T1000 (cell line): ENCODE measurements at regions not wholly inside any gene's neighbourhood (a gene's known extent, or its start where the extent isn't known, plus 50 kb on each side); places are given as distances from the start of the nearest gene placed in this dataset.
"Not testable (repeated sequence)": the region's sequence is repeated elsewhere in the genome, so short reads cannot be mapped to it uniquely, and the experiment has no call there.

ENCODE experiments used
- DNase-seq: peaks from one replicate; lab custom pipeline; 2025; ENCODE audit warnings: mixed read lengths; lab: John Stamatoyannopoulos, UW

DNA sequence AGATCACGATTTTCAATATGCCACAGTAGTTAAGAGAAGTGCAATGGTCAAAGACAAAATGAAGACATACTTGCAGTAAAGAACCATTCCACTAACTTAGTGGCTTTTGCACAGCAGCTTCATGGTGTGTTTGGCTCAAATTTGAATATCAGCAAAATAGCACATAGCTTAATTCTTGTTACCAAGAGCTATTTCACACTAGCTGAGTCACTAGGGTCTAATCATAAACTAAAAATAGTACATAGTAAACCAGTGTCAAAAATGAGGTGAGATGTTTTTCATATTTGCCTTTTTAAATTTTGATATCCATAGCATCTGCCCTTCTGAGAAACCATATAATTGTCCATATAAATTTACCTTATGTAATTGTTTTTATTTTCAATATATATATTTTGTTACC is 325.0 kb upstream of the LUZP2 start:
- no peak for DNase-seq

- no peak for DNase-seq
Observed at GRCh38 chr11:24181395-24182047, 315.3 kb upstream of the LUZP2 start.

DNA sequence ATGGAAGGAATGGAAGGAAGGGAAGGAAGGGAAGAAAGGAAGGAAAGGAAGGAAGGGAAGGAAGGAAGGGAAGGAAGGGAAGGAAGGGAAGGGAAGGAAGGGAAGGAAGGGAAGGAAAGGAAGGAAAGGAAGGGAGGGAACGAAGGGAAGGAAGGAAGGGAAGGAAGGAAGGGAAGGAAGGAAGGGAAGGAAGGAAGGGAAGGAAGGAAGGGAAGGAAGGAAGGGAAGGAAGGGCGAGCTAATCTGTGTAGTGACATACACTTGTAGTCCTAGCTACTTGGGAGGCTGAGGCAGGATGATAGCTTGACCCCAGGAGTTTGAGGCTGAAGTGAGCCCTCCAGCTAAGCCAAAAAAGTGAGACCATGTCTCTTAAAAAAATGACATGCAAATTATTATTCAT is 311.3 kb upstream of the LUZP2 start:
- DNase-seq, result not testable (repeated sequence)

GRCh38 chr11:24196733-24197132 is 300.1 kb upstream of the LUZP2 start:
- DNase-seq, result no peak

DNA sequence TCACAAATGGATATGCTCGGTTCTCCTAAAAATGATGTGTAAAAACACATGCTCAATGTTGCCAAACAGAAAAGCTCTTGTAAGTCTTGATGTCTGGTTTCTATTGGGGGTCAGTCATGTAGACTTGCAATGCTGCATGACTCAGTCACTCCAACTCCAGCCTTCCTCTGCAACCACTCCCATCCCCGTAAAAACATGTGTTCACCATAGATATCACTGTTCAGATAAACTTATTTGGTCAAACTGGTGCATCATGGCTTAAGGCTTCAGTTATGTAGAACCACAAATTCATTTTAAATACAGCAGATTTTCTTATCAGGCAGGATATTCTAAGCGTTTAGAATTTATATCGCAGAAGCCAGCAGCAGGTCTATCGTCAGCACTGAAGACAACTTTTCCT is 298.4 kb upstream of the LUZP2 start:
- DNase-seq, result no peak

GRCh38 chr11:24199461-24199860 is 297.4 kb upstream of the LUZP2 start:
- DNase-seq, result no peak

- DNase-seq, result no peak
Observed at GRCh38 chr11:24206030-24206429, 290.8 kb upstream of the LUZP2 start.

DNA sequence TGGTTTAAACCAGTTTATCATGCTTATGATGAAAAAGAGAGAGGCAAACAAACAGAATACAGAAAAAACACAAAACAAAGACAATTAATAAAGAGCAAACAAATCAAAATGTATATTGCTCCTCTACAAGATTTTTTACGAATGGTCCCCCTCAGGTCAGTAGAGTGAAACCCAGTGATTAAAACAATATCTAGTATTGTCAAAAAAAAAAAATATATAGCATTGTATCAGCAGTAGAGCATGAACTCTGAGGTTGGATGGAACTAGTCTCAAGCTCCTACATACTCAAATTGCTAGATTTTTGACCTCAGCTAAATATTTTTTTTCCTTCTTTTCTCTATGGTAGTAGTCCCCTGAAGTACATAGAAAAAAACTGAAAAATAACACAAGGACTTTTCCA is 290.3 kb upstream of the LUZP2 start:
- no peak for DNase-seq

DNA sequence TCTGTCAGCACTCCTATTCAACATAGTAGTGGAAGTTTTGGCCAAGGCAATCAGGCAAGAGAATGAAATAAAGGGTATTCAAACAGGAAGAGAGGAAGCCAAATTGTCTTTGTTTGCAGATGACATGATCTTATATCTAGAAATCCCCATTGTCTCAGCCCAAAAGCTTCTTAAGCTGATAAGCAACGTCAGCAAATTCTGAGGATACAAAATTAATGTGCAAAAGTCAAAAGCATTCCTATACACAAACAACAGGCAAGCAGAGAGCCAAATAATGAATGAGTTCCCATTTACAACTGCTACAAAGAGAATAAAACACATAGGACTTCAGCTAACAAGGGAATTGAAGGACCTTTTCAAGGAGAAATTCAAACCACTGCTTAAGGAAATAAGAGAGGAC is 280.4 kb upstream of the LUZP2 start:
- no peak for DNase-seq

- not testable (repeated sequence) for DNase-seq
Observed at GRCh38 chr11:24217319-24217718, 279.5 kb upstream of the LUZP2 start.

DNA sequence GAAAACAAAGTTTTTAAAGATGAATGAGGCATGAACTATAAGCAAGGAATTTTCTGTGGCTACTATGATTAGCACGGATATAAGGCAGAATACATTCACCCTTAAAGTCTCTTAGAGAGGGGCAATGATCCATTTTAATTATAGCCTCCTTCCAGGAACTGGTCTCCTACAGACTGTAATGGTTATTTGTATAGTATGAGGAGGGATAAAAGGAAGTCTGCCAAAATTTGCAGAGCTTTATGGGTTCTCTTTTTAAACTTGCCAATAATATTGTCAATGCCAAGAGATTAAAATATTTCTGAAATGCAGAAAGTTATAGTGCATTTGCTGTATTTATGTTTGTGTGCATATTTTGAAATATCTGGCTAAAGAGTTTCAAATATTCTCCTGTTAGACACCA is 271.4 kb upstream of the LUZP2 start:
- DNase-seq, result no peak

DNA sequence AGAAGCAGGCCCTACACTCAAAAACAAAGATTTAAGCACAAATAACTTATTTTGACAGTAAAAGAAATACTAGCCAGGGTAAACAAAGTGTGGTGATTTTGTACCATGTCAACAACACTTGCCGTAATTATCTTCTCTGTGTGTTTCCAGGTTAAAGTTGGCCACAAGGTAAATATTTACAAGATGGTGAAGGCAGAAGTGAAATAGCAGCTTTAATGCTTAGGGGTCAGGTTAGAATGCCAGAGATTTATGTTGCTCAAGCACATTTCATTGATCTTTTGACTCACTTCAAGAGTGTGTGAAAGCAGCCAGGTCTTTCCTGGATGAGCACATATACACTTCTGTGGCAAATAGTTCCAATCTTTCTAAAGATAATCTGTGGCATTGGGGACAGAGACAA is 270.2 kb upstream of the LUZP2 start:
- no peak for DNase-seq

GRCh38 chr11:24233041-24233440 is 263.8 kb upstream of the LUZP2 start:
- DNase-seq, result no peak

- no peak for DNase-seq
Observed at GRCh38 chr11:24234822-24235508, 261.9 kb upstream of the LUZP2 start.

DNA sequence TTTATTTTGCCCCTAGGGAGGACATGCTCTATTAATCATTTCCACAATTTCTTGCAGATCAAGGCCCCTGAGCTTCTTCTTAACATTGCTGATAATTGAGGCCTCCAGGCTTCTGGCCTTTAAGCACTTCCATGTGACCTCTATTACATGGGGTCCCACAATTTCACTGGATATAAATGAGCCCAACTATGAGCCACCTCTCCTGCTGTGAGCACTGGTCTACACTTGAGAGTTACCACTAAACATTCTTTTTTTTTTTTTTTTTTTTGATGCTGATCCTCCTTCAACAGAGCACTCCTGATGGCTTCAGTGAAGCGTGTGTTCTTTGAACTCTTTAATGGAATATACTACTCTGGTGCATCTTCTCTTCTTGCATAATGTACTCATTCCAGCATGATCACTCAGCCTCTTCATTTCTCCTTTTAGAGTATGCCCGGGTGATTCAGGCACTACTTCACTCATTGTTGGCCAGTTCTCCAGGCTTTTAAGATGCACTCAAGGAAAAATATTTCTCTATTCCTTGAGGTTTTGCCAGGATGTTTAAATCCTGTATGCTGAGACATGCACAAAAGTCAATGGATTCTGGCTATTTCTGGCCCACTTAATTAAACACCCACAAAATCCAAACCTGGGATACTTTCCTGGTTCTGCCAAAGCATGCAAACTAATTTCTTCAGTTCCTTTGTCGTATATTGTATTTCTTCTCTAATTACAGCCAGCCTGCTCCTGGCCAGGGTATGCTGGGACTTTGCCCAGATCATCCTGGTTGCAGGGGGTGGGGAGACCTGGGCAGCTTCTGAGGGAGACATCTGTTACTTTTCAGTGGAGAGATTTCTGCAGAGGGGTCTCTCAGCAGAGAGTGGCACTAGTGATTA is 257.8 kb upstream of the LUZP2 start:
- no peak for DNase-seq

- no peak for DNase-seq
Observed at GRCh38 chr11:24239930-24240329, 256.9 kb upstream of the LUZP2 start.

DNA sequence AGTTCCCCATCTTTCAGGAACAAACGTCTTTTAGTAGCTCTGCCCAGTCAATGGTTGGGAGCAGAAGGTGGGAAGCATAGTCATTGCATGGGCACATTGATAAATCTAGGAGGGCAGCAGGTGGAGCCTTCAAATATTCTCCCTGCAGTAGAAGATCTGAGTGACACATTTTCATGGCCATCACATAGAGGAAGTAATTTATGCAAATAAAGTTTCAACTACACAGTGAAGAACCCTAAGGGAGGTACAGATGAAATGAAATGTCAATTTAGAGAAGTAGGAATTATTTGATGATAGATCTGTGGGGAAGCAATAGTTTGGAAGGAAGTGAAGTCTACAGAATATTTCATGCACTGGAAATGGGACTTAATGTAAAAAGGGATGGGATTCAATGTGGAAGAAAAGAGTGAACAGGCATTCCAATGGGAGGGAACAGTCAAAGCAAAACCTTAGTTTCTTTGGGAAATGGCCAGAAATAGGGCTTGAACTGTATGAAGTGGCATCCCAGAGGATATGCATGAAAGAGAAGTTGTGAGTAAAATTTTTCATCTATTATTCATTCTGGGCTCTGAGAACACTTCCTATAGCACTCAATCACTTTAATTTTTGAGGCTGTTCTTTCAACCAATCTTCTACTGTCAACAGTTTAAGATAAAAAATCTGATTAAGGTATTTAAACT is 256.2 kb upstream of the LUZP2 start:
- DNase-seq, result no peak

DNA sequence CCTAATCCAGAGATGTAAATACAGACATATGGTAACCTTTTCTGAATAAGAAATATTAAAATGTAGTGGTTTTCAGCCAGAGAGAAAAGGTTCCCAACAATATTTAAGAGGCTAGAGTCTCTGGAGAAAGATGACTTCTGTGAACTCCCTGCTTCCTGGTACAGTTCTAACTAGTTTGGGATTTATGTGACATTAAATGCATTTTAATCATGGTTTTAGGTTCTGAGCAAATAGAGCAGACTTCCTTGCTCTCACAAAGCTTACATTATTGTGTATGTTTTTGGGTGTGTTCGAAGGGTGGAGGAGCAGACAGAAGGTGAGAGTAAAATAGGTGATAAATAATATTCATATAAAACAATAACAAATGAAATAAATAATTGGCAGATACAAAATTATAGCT is 250.1 kb upstream of the LUZP2 start:
- DNase-seq, result no peak

DNA sequence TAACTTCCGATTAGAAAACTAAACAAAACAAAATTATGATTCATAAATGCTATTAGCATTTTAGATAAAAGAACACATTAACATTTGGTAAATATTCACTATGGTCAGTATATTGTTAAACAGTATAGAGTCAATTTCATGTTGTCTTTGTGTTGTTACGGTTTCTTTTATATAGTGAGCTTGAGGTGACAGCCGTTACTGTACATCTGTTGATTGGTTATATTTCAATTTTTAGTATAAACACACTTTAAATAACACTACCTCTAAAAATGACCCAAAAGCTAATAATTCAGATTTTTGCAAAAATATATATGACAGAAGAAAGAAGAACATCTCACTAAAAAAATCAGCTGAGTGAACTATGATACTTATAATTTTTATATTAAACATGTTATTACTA is 249.0 kb upstream of the LUZP2 start:
- no peak for DNase-seq

- no peak for DNase-seq
Observed at GRCh38 chr11:24249921-24250320, 246.9 kb upstream of the LUZP2 start.

- DNase-seq, result no peak
Observed at GRCh38 chr11:24253237-24253760, 243.6 kb upstream of the LUZP2 start.

DNA sequence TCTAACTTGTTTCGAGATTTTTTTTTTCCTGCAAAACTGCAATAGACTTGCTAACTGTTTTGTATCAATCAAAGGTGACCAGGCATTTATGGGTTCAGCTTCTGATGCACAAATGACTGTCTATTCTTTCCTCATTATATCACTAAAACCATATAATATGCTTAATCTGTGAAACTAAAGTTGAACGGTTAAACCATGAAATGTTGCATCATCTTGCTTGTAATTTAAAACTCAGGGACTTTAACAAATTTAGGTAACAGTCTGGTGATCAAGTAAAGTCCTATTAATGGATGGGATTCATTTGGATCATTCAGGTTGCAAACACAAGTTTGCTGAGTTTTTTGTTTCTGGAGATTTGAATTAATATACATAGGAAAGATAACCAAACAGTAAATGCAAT is 232.0 kb upstream of the LUZP2 start:
- no peak for DNase-seq
